K562 (cell line): ENCODE measurements at regions not wholly inside any gene's neighbourhood (a gene's known extent, or its start where the extent isn't known, plus 50 kb on each side); places are given as distances from the start of the nearest gene placed in this dataset.

Experiments
- ATAC-seq: fragments of 200-7000 bp; cut with Tn5 transposase; 3 replicates; pipeline ENCODE4 v1.9.1; 2020; ENCODE audit warnings: moderate library complexity
- BruUV-seq: library from RNA; stranded (reverse); fragments of 400-500 nt; replicated peaks from 2 replicates; lab custom pipeline; 2021; lab: Mats Ljungman, UMichigan
- CTCF ChIA-PET: fragments of 300-600 bp; formaldehyde crosslinking; extraction: SDS; loops from one replicate; lab custom pipeline; 2021; ENCODE audit warnings: low intra/inter-chr PET ratio; lab: Yijun Ruan, JAX
- POLR2A ChIA-PET: fragments of 300-600, 350-650 bp; sonication (Branson Sonifier 250); formaldehyde crosslinking; extraction: SDS; loops from one replicate; lab custom pipeline; 2021; ENCODE audit warnings: antibody characterized with exemption, inconsistent platforms; lab: Yijun Ruan, JAX
- DNase-seq, 4 experiments: peaks; one replicate each; pipeline versions ENCODE4 v3.0.0 to v3.0.0-alpha.2; 2011 to 2018; ENCODE audit warnings: low spot score in 3 of 4, mixed read lengths in 3 of 4; ENCODE audit errors: extremely low read depth in 1 of 4
- FAIRE-seq: peaks from 2 replicates; lab custom pipeline; 2011; peaks lifted over from hg19 to GRCh38; lab: Jason Lieb, UNC
- H2AFZ ChIP-seq: 2 replicates; pipeline ENCODE4 v1.6.0; 2011; ENCODE audit warnings: low read depth, low read length, control low read depth, inconsistent platforms
- H3K27ac ChIP-seq: fragments of 200-600 bp; 3 replicates; pipeline ENCODE4 v1.8.0; 2011; ENCODE audit warnings: low read depth, mild to moderate bottlenecking, control low read depth, inconsistent platforms, low read length, moderate library complexity, mixed read lengths; ENCODE audit errors: extremely low read depth
- H3K27me3 ChIP-seq, 2 experiments: fragments of 300-600 bp in 1 of 2; 2 replicates in 1 of 2; 3 replicates in 1 of 2; pipeline versions ENCODE4 v1.6.0 to v1.8.0; 2011; ENCODE audit warnings: inconsistent platforms in 2 of 2, low read length in 2 of 2, mild to moderate bottlenecking in 1 of 2, mixed read lengths in 1 of 2, moderate library complexity in 1 of 2; ENCODE audit not compliant: control insufficient read depth in 2 of 2, insufficient read depth in 2 of 2
- H3K36me3 ChIP-seq: fragments of 300-600 bp; 3 replicates; pipeline ENCODE4 v1.8.0; 2011; ENCODE audit warnings: mild to moderate bottlenecking, low read length, inconsistent platforms; ENCODE audit not compliant: control insufficient read depth, insufficient read depth
- H3K4me1 ChIP-seq, 2 experiments: fragments of 200-600 bp in 1 of 2; replicated peaks in 1 of 2; 2 replicates in 1 of 2; 3 replicates in 1 of 2; pipeline versions ENCODE4 v1.5.1 to v1.8.0; 2011; ENCODE audit warnings: inconsistent platforms in 2 of 2, low read length in 2 of 2, mild to moderate bottlenecking in 1 of 2, mixed read lengths in 1 of 2, moderate library complexity in 1 of 2; ENCODE audit not compliant: control insufficient read depth in 2 of 2, insufficient read depth in 2 of 2
- H3K4me2 ChIP-seq: 2 replicates; pipeline ENCODE4 v1.6.1; 2011; ENCODE audit warnings: low read length, control low read depth, inconsistent platforms, mixed read lengths; ENCODE audit not compliant: insufficient read depth
- H3K4me3 ChIP-seq: fragments of 200-600 bp; sonication (generic), shearing (Covaris generic); 2 replicates; pipeline ENCODE4 v1.5.1; 2016; ENCODE audit warnings: control low read depth, inconsistent platforms
- H3K79me2 ChIP-seq: fragments of 200-600 bp; 3 replicates; pipeline ENCODE4 v1.8.0; 2011; ENCODE audit warnings: low read length, inconsistent platforms; ENCODE audit not compliant: control insufficient read depth, insufficient read depth
- H3K9ac ChIP-seq, 2 experiments: 2 replicates each; pipeline versions ENCODE4 v1.6.0 to v1.6.1; 2011; ENCODE audit warnings: low read depth in 2 of 2, low read length in 2 of 2, control low read depth in 1 of 2, inconsistent platforms in 1 of 2, mild to moderate bottlenecking in 1 of 2, mixed read lengths in 1 of 2; ENCODE audit not compliant: insufficient read depth in 1 of 2
- H3K9me1 ChIP-seq: one replicate; pipeline ENCODE4 v1.6.0; 2011; ENCODE audit warnings: inconsistent platforms, mild to moderate bottlenecking, low read length, moderate library complexity; ENCODE audit not compliant: control insufficient read depth, insufficient read depth
- H3K9me3 ChIP-seq: replicated peaks from 2 replicates; pipeline ENCODE4 v1.5.1; 2011; ENCODE audit warnings: low read depth, low read length, inconsistent platforms; ENCODE audit not compliant: control insufficient read depth, insufficient read depth
- H4K20me1 ChIP-seq: replicated peaks from 2 replicates; pipeline ENCODE4 v1.6.1; 2011; ENCODE audit warnings: low read length, inconsistent platforms, mixed read lengths; ENCODE audit not compliant: control insufficient read depth, insufficient read depth
- ATF1 ChIP-seq, 2 experiments: fragments of 450-650 bp in 1 of 2; IDR thresholded peaks; 2 replicates each; pipeline ENCODE4 v1.6.1; 2016; ENCODE audit warnings: missing compliant biosample characterization in 1 of 2, missing genetic modification characterization in 1 of 2
- CBX5 ChIP-seq: IDR thresholded peaks from 2 replicates; pipeline ENCODE4 v1.6.1; 2014; ENCODE audit warnings: low read depth, borderline replicate concordance
- L3MBTL2 ChIP-seq: fragments of 450-650 bp; IDR thresholded peaks from 2 replicates; pipeline ENCODE4 v1.6.1; 2016; ENCODE audit warnings: mild to moderate bottlenecking, moderate library complexity
- MAFK ChIP-seq: IDR thresholded peaks from 2 replicates; pipeline ENCODE4 v1.6.1; 2011; ENCODE audit warnings: low read length, improper control_type of control experiment
- SAFB ChIP-seq: fragments of 200-400 bp; formaldehyde crosslinking; IDR thresholded peaks from 2 replicates; pipeline ENCODE4 v1.6.1; 2017; ENCODE audit warnings: low read depth, low read length, borderline replicate concordance
- SRSF3 ChIP-seq: fragments of 200-400 bp; formaldehyde crosslinking; IDR thresholded peaks from 2 replicates; pipeline ENCODE4 v1.6.1; 2016; ENCODE audit warnings: mild to moderate bottlenecking, low read length, moderate library complexity; ENCODE audit not compliant: insufficient read depth
- TEAD2 ChIP-seq: fragments of 450-650 bp; IDR thresholded peaks from 2 replicates; pipeline ENCODE4 v1.6.1; 2016; ENCODE audit warnings: missing genetic modification characterization, control low read depth, missing compliant biosample characterization
- ZNF780A ChIP-seq: fragments of 250-450 bp; sonication (Bioruptor Pico); IDR thresholded peaks from 2 replicates; pipeline ENCODE4 v1.5.0; 2021; ENCODE audit warnings: mild to moderate bottlenecking
- WGBS: fragments of 100-300 bp; shearing (Covaris generic); methylation state at CpG from one replicate; pipeline ENCODE4 v1.1.6; 2016; ENCODE audit warnings: low coverage, mixed read lengths; ENCODE audit not compliant: insufficient coverage; ENCODE audit errors: missing lambda C conversion rate; 5-methylcytosine and 5-hydroxymethylcytosine counted together
- in situ Hi-C: fragments of 300-500 bp; cut with MboI; formaldehyde crosslinking; loops from 4 replicates; pipeline ENCODE4 v1.15.0; 2018; ENCODE audit warnings: inconsistent platforms, mixed read lengths
- intact Hi-C: fragments of 100-400 bp; cut with micrococcal nuclease; formaldehyde crosslinking; loops from 2 replicates; pipeline ENCODE4 v1.14.2; 2022
- TF ChIP-seq, protein P1 (sequence below): fragments of 450-650 bp; formaldehyde crosslinking; IDR thresholded peaks from 2 replicates; pipeline ENCODE4 v1.4.0; 2022; ENCODE audit warnings: mild to moderate bottlenecking, moderate library complexity
- TF ChIP-seq, protein P2 (sequence below): sonication (generic); formaldehyde crosslinking; IDR thresholded peaks from 2 replicates; pipeline ENCODE4 v1.8.0; 2022; ENCODE audit warnings: mild to moderate bottlenecking, missing genetic modification reagents, borderline replicate concordance

DNA sequence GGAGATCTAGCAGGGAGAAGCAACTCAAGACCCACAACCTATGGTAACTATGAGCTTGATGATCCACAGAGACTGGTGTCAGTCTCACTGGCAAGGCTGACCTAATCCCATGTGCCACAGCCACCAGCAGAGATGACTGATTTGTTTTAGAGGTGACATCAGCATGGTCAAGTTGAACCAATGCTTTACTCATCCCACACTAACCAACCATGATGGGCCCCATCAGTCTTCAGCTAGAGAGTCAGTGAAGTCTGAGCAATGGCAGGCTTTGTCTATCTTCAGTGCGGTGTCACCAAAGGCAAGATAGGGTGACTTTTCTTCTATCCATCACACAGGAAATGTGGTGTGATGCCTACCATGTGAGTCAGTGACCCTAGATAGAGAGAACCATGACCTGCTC, 1470.7 kb downstream of the NCAM2 start:
- WGBS = 0% methylated on average over 1 of the region's 1 CpG
- no TSS peak for BruUV-seq
- Histone ChIP-seq H3K9me1 (no peaks in the 10 kb centered on the region), H3K4me1 (no peaks in the 10 kb centered on the region), H3K4me2 (no peak overlapping the region)
- in situ Hi-C loops = no loop called here
- TF ChIP-seq, protein P1, sequence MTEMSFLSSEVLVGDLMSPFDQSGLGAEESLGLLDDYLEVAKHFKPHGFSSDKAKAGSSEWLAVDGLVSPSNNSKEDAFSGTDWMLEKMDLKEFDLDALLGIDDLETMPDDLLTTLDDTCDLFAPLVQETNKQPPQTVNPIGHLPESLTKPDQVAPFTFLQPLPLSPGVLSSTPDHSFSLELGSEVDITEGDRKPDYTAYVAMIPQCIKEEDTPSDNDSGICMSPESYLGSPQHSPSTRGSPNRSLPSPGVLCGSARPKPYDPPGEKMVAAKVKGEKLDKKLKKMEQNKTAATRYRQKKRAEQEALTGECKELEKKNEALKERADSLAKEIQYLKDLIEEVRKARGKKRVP (CRISPR knock-in tag) = no peak
- no peak for TF ChIP-seq CBX5
- TF ChIP-seq, protein P2, sequence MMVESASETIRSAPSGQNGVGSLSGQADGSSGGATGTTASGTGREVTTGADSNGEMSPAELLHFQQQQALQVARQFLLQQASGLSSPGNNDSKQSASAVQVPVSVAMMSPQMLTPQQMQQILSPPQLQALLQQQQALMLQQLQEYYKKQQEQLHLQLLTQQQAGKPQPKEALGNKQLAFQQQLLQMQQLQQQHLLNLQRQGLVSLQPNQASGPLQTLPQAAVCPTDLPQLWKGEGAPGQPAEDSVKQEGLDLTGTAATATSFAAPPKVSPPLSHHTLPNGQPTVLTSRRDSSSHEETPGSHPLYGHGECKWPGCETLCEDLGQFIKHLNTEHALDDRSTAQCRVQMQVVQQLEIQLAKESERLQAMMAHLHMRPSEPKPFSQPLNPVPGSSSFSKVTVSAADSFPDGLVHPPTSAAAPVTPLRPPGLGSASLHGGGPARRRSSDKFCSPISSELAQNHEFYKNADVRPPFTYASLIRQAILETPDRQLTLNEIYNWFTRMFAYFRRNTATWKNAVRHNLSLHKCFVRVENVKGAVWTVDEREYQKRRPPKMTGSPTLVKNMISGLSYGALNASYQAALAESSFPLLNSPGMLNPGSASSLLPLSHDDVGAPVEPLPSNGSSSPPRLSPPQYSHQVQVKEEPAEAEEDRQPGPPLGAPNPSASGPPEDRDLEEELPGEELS (CRISPR knock-in tag) = no peak
- TF ChIP-seq TEAD2 (tag) = no peak
- TF ChIP-seq ATF1 (CRISPR knock-in tag; IDR thresholded peaks at IDR 0.05) = no peak
- TF ChIP-seq ATF1 (tag; IDR thresholded peaks at IDR 0.05) = no peak
- TF ChIP-seq MAFK = no peak
- TF ChIP-seq L3MBTL2 = no peak
- TF ChIP-seq ZNF780A (CRISPR knock-in tag) = no peak
- TF ChIP-seq SAFB = no peak
- TF ChIP-seq SRSF3 = no peak
- TF ChIP-seq, all 486 proteins: peak for 0
- Histone ChIP-seq H3K9ac (no peak overlapping the region), H3K9me3 (no peaks in the 10 kb centered on the region), H3K79me2 (no peaks in the 10 kb centered on the region), H4K20me1 (no peaks in the 10 kb centered on the region), H2AFZ (no peak overlapping the region), H3K27me3 (no peaks in the 10 kb centered on the region), H3K36me3 (no peaks in the 10 kb centered on the region), H3K27ac (no peak overlapping the region), H3K4me3 (no peak overlapping the region)
- no peak for ATAC-seq
- intact Hi-C loops = no loop called here
- no peak for DNase-seq
- CTCF ChIA-PET = no interaction called here
- POLR2A ChIA-PET = no interaction called here
- FAIRE-seq = no peak
